ENCODE measurements at regions not wholly inside any gene's neighbourhood (a gene's known extent, or its start where the extent isn't known, plus 50 kb on each side); places are given as distances from the start of the nearest gene placed in this dataset.

- WGBS, 2 donors, result 52 to 65% methylated on average over 7 of the region's 7 CpGs
- Histone ChIP-seq H3K9me3 (no peaks in the 10 kb centered on the region), H3K4me3 (no peak overlapping the region), H3K27me3 (no peaks in the 10 kb centered on the region), H3K27ac (peak overlapping the region; percentile 32 to 76), H3K36me3 (ENCODE audit: low read depth, missing control alignments) (no peaks in the 10 kb centered on the region), H3K4me1 (peaks cover 18% of the 10 kb centered on the region)
- DNase-seq, result peak; percentile 55
- intact Hi-C loops (cut with DNase I; ENCODE audit: low total_unique reads), result no loop called here
- TF ChIP-seq POLR2A (IDR thresholded peaks at IDR 0.05) (no peak), CTCF (IDR thresholded peaks at IDR 0.05) (no peak)
Observed at GRCh38 chr7:25754333-25754732, 397.7 kb upstream of the NFE2L3 start.

GRCh38 chr7:25754751-25755150 lies 397.2 kb upstream of the NFE2L3 start:
- no peaks in the 10 kb centered on the region for H3K9me3 ChIP-seq
- H3K4me3 ChIP-seq, result no peak overlapping the region
- 80 to 92% methylated on average over 1 of the region's 1 CpG for WGBS, 2 donors
- TF ChIP-seq POLR2A (IDR thresholded peaks at IDR 0.05) (no peak), CTCF (IDR thresholded peaks at IDR 0.05) (no peak)
- H3K27ac ChIP-seq, result peak overlapping the region in 1 of 2 donors; percentile 76
- no peaks in the 10 kb centered on the region for H3K27me3 ChIP-seq
- no peak for DNase-seq
- intact Hi-C loops (cut with DNase I; ENCODE audit: low total_unique reads), result no loop called here
- peaks cover 18% of the 10 kb centered on the region for H3K4me1 ChIP-seq
- H3K36me3 ChIP-seq (ENCODE audit: low read depth, missing control alignments), result no peaks in the 10 kb centered on the region

GRCh38 chr7:25756601-25757000 lies 395.4 kb upstream of the NFE2L3 start:
- H3K27me3 ChIP-seq, result no peaks in the 10 kb centered on the region
- no peak for DNase-seq
- H3K27ac ChIP-seq, result no peak overlapping the region
- TF ChIP-seq POLR2A (IDR thresholded peaks at IDR 0.05), result no peak
- TF ChIP-seq CTCF (IDR thresholded peaks at IDR 0.05), result no peak
- H3K36me3 ChIP-seq (ENCODE audit: low read depth, missing control alignments), result no peaks in the 10 kb centered on the region
- intact Hi-C loops (cut with DNase I; ENCODE audit: low total_unique reads), result no loop called here
- no peak overlapping the region for H3K4me3 ChIP-seq
- no peaks in the 10 kb centered on the region for H3K9me3 ChIP-seq
- peaks cover 7% of the 10 kb centered on the region for H3K4me1 ChIP-seq

GRCh38 chr7:25758559-25758958 lies 393.4 kb upstream of the NFE2L3 start:
- WGBS, 2 donors, result 79 to 85% methylated on average over 4 of the region's 4 CpGs
- TF ChIP-seq POLR2A (IDR thresholded peaks at IDR 0.05), result no peak
- TF ChIP-seq CTCF (IDR thresholded peaks at IDR 0.05), result no peak
- no peaks in the 10 kb centered on the region for H3K27me3 ChIP-seq
- H3K9me3 ChIP-seq, result no peaks in the 10 kb centered on the region
- peaks cover 5% of the 10 kb centered on the region for H3K4me1 ChIP-seq
- DNase-seq, result no peak
- H3K36me3 ChIP-seq (ENCODE audit: low read depth, missing control alignments), result no peaks in the 10 kb centered on the region
- intact Hi-C loops (cut with DNase I; ENCODE audit: low total_unique reads), result no loop called here
- H3K4me3 ChIP-seq, result no peak overlapping the region
- H3K27ac ChIP-seq, result no peak overlapping the region

- no peaks in the 10 kb centered on the region for H3K9me3 ChIP-seq
- DNase-seq, result no peak
- no peaks in the 10 kb centered on the region for H3K36me3 ChIP-seq (ENCODE audit: low read depth, missing control alignments)
- no peak overlapping the region for H3K4me3 ChIP-seq
- H3K27ac ChIP-seq, result no peak overlapping the region
- TF ChIP-seq POLR2A (IDR thresholded peaks at IDR 0.05) (no peak), CTCF (IDR thresholded peaks at IDR 0.05) (no peak)
- no peaks in the 10 kb centered on the region for H3K27me3 ChIP-seq
- intact Hi-C loops (cut with DNase I; ENCODE audit: low total_unique reads), result no loop called here
- peaks cover 5% of the 10 kb centered on the region for H3K4me1 ChIP-seq
Observed at GRCh38 chr7:25759286-25759685, 392.7 kb upstream of the NFE2L3 start.

Measured in testis (tissue), 2 donors.